Sciatic nerve (tissue), 2 donors: ENCODE measurements at regions not wholly inside any gene's neighbourhood (a gene's known extent, or its start where the extent isn't known, plus 50 kb on each side); places are given as distances from the start of the nearest gene placed in this dataset.
A peak's percentile ranks its signal among the peaks of the same experiment; 100 is the strongest.

Experiments used
- ATAC-seq: fragments of 200-7000 bp; cut with Tn5 transposase; one replicate; pipeline ENCODE4 v1.9.1; 2020; ENCODE audit warnings: mild to moderate bottlenecking, moderate library complexity
- DNase-seq: peaks from one replicate; pipeline ENCODE4 v3.0.0-alpha.2; 2020; ENCODE audit warnings: low spot score
- intact Hi-C: fragments of 100-400 bp; cut with DNase I; formaldehyde crosslinking; loops from one replicate; pipeline ENCODE4 v1.14.2; 2022
- microRNA-seq: library from miRNA; unstranded; fragments of <30 nt; microRNA quantifications from one replicate; pipeline ENCODE4 v1.2.0, GENCODE V29; 2020
- donor health status: DM: no; HTN: no; CAD: no.
- donor health status: DM: no; HTN: no; CAD: no.

- DNase-seq, result no peak
- ATAC-seq, result peak; percentile 59
Measured at GRCh38 chr21:17461014-17461413, 51.8 kb upstream of the CXADR start.

GRCh38 chr21:17461582-17461981, 51.3 kb upstream of the CXADR start:
- no peak for DNase-seq
- intact Hi-C loops, result no loop called here
- ATAC-seq, result peak; percentile 50

More at GRCh38 chr21:17461014-17461413, 51.8 kb upstream of the CXADR start:
- intact Hi-C loops, result no loop called here

GRCh38 chr21:17462276-17462981, 50.4 kb upstream of the CXADR start:
- intact Hi-C loops, result no loop called here
- DNase-seq (no peak), ATAC-seq (no peak)

Small RNA genes in the stretch of these regions (microRNA-seq; reads per million reads assigned to microRNA genes)
- gene MIR125B2 (1,248 reads per million, percentile 85 among the genes with 10 or more reads in this experiment), gene MIR99A (180,706 reads per million, percentile 100 among the genes with 10 or more reads in this experiment), gene MIRLET7C (16,349 reads per million, percentile 95 among the genes with 10 or more reads in this experiment)
